DND-41 (cell line): ENCODE measurements at regions not wholly inside any gene's neighbourhood (a gene's known extent, or its start where the extent isn't known, plus 50 kb on each side); places are given as distances from the start of the nearest gene placed in this dataset.

Experiments
- EZH2 ChIP-seq: IDR thresholded peaks from 3 replicates; pipeline ENCODE4 v1.6.1; 2012; ENCODE audit warnings: borderline replicate concordance, low read depth, mild to moderate bottlenecking, moderate library complexity, low read length, inconsistent platforms; ENCODE audit not compliant: severe bottlenecking
- TF ChIP-seq, protein P1 (sequence below): IDR thresholded peaks from 2 replicates; pipeline ENCODE4 v1.5.1; 2012; ENCODE audit warnings: borderline replicate concordance, low read length, moderate library complexity, mild to moderate bottlenecking; ENCODE audit not compliant: poor library complexity, severe bottlenecking; ENCODE audit errors: extremely low read depth

DNA sequence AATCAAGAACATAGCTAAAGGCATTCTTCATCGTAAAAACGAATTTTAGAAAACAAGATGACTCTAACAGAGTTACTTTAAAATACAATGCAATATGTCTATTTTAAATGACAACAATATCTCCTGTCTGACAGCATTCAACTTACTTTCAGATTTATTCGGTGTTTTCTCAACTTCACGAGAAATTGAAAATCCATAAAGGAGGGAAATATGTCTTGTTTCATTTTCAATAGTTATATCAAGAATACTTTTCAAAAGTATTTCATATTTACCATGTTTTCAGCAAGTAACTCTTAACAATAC lies 254.8 kb downstream of the DAD1 start:
- TF ChIP-seq, protein P1, sequence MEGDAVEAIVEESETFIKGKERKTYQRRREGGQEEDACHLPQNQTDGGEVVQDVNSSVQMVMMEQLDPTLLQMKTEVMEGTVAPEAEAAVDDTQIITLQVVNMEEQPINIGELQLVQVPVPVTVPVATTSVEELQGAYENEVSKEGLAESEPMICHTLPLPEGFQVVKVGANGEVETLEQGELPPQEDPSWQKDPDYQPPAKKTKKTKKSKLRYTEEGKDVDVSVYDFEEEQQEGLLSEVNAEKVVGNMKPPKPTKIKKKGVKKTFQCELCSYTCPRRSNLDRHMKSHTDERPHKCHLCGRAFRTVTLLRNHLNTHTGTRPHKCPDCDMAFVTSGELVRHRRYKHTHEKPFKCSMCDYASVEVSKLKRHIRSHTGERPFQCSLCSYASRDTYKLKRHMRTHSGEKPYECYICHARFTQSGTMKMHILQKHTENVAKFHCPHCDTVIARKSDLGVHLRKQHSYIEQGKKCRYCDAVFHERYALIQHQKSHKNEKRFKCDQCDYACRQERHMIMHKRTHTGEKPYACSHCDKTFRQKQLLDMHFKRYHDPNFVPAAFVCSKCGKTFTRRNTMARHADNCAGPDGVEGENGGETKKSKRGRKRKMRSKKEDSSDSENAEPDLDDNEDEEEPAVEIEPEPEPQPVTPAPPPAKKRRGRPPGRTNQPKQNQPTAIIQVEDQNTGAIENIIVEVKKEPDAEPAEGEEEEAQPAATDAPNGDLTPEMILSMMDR, result no peak
- no peak for TF ChIP-seq EZH2
